Gastroesophageal sphincter (tissue), 3 donors: ENCODE measurements at regions not wholly inside any gene's neighbourhood (a gene's known extent, or its start where the extent isn't known, plus 50 kb on each side); places are given as distances from the start of the nearest gene placed in this dataset.

Source experiments
- CTCF ChIP-seq, 4 experiments: fragments of 200-600 bp in 2 of 4; fragments of 450-650 bp in 2 of 4; sonication (generic) in 1 of 4; IDR thresholded peaks; one replicate each; pipeline ENCODE4 v1.5.1; 2017 to 2019; ENCODE audit warnings: antibody characterized with exemption in 4 of 4, mild to moderate bottlenecking in 2 of 4, moderate library complexity in 2 of 4
- EP300 ChIP-seq: sonication (generic); formaldehyde crosslinking; IDR thresholded peaks from one replicate; pipeline ENCODE4 v1.6.1; 2017; ENCODE audit warnings: antibody characterized with exemption, mild to moderate bottlenecking
- POLR2A ChIP-seq, 2 donors: fragments of 450-650 bp; IDR thresholded peaks; one replicate each; pipeline ENCODE4 v1.6.1; 2017; ENCODE audit warnings: antibody characterized with exemption in 2 of 2, mild to moderate bottlenecking in 2 of 2, moderate library complexity in 1 of 2
- POLR2AphosphoS5 ChIP-seq: sonication (generic); formaldehyde crosslinking; IDR thresholded peaks from one replicate; pipeline ENCODE4 v1.6.1; 2017; ENCODE audit warnings: antibody characterized with exemption

- TF ChIP-seq CTCF (IDR thresholded peaks at IDR 0.05): no peak
- no peak for TF ChIP-seq POLR2AphosphoS5
- TF ChIP-seq POLR2A (IDR thresholded peaks at IDR 0.05): no peak
- no peak for TF ChIP-seq EP300
Observed at GRCh38 chr1:79437540-79437939, 431.0 kb upstream of the ADGRL4 start.
